SU-DHL-6 (cell line): ENCODE measurements at regions not wholly inside any gene's neighbourhood (a gene's known extent, or its start where the extent isn't known, plus 50 kb on each side); places are given as distances from the start of the nearest gene placed in this dataset.

Source experiments
- H2AFZ ChIP-seq: fragments of 200-600 bp; sonication (generic); 2 replicates; pipeline ENCODE4 v1.6.1; 2014; ENCODE audit warnings: low read depth, mild to moderate bottlenecking, moderate library complexity, mixed read lengths, antibody characterized with exemption, low read length; ENCODE audit not compliant: severe bottlenecking
- H3F3A ChIP-seq: fragments of 200-600 bp; shearing (Covaris generic); 2 replicates; pipeline ENCODE4 v1.6.0; 2016; ENCODE audit warnings: antibody characterized with exemption, mild to moderate bottlenecking; ENCODE audit not compliant: insufficient read depth
- H3K27ac ChIP-seq: fragments of 200-600 bp; sonication (generic); 2 replicates; pipeline ENCODE4 v1.5.1; 2016; ENCODE audit warnings: low read depth, mild to moderate bottlenecking, low read length, moderate library complexity, mixed read lengths
- H3K27me3 ChIP-seq: fragments of 200-600 bp; sonication (generic), shearing (Covaris generic); 2 replicates; pipeline ENCODE4 v1.6.0; 2014; ENCODE audit warnings: mild to moderate bottlenecking, low read length
- H3K36me3 ChIP-seq: fragments of 200-600 bp; sonication (generic); 2 replicates; pipeline ENCODE4 v1.6.1; 2014; ENCODE audit warnings: mild to moderate bottlenecking, low read length, mixed read lengths
- H3K4me2 ChIP-seq: fragments of 300-600, 200-600 bp; shearing (Covaris generic), sonication (generic); 2 replicates; pipeline ENCODE4 v1.6.0; 2014; ENCODE audit warnings: low read length, low read depth, mild to moderate bottlenecking; ENCODE audit not compliant: poor library complexity, severe bottlenecking
- H3K4me3 ChIP-seq: fragments of 200-600 bp; sonication (generic); 2 replicates; pipeline ENCODE4 v1.5.1; 2014; ENCODE audit warnings: antibody characterized with exemption, low read length, mild to moderate bottlenecking, mixed read lengths; ENCODE audit not compliant: insufficient read depth, poor library complexity, severe bottlenecking
- H3K79me2 ChIP-seq: fragments of 200-600 bp; sonication (generic); 2 replicates; pipeline ENCODE4 v1.6.1; 2014; ENCODE audit warnings: mild to moderate bottlenecking, low read length, moderate library complexity; ENCODE audit not compliant: insufficient read depth
- H3K9ac ChIP-seq: fragments of 200-600 bp; sonication (generic); 2 replicates; pipeline ENCODE4 v1.7.0; 2014; ENCODE audit warnings: mild to moderate bottlenecking, low read length
- H3K9me2 ChIP-seq: fragments of 200-600 bp; sonication (generic); replicated peaks from 2 replicates; pipeline ENCODE4 v1.6.1; 2014; ENCODE audit warnings: low read length; ENCODE audit not compliant: insufficient read depth
- H3K9me3 ChIP-seq: fragments of 200-600 bp; sonication (generic); 2 replicates; pipeline ENCODE4 v1.6.1; 2014; ENCODE audit warnings: low read length, mixed read lengths; ENCODE audit not compliant: insufficient read depth
- H4K20me1 ChIP-seq: fragments of 200-600 bp; sonication (generic); 2 replicates; pipeline ENCODE4 v1.6.1; 2014; ENCODE audit warnings: low read depth, mild to moderate bottlenecking, antibody characterized with exemption, low read length, moderate library complexity, mixed read lengths
- CTCF ChIP-seq: fragments of 200-600 bp; sonication (generic); IDR thresholded peaks from one replicate; pipeline ENCODE4 v1.5.1; 2017; ENCODE audit warnings: antibody characterized with exemption, mild to moderate bottlenecking, low read length, moderate library complexity; ENCODE audit not compliant: insufficient read depth, poor library complexity, severe bottlenecking
- EZH2phosphoT487 ChIP-seq: fragments of 200-600 bp; sonication (generic), shearing (Covaris generic); conservative IDR thresholded peaks from 2 replicates; pipeline ENCODE4 v1.6.1; 2018; ENCODE audit warnings: mild to moderate bottlenecking, antibody characterized with exemption, low read length, moderate library complexity, mixed read lengths

- no peaks in the 10 kb centered on the region for H3F3A ChIP-seq
- H3K27me3 ChIP-seq, result no peaks in the 10 kb centered on the region
- TF ChIP-seq EZH2phosphoT487 (no peak), CTCF (no peak)
- no peak overlapping the region for H3K9ac ChIP-seq
- no peaks in the 10 kb centered on the region for H3K79me2 ChIP-seq
- H3K36me3 ChIP-seq, result no peaks in the 10 kb centered on the region
- no peak overlapping the region for H2AFZ ChIP-seq
- no peak overlapping the region for H3K4me3 ChIP-seq
- H3K27ac ChIP-seq, result no peak overlapping the region
- H3K9me2 ChIP-seq, result no peaks in the 10 kb centered on the region; the same call in 1 of the 2 replicates
- H3K9me3 ChIP-seq, result no peaks in the 10 kb centered on the region
- no peak overlapping the region for H3K4me2 ChIP-seq
- no peaks in the 10 kb centered on the region for H4K20me1 ChIP-seq
Observed at GRCh38 chr5:12825163-12825562, 920.9 kb upstream of the CTNND2 start.

GRCh38 chr5:12805165-12805698 is 901.0 kb upstream of the CTNND2 start:
- H3K9me3 ChIP-seq, result no peaks in the 10 kb centered on the region
- TF ChIP-seq EZH2phosphoT487, result no peak
- TF ChIP-seq CTCF, result no peak
- H3K4me3 ChIP-seq, result no peak overlapping the region
- H3K4me2 ChIP-seq, result no peak overlapping the region
- no peak overlapping the region for H3K9ac ChIP-seq
- no peaks in the 10 kb centered on the region for H3K79me2 ChIP-seq
- H3K9me2 ChIP-seq, result no peaks in the 10 kb centered on the region
- H2AFZ ChIP-seq, result no peak overlapping the region
- H3K27ac ChIP-seq, result no peak overlapping the region
- no peaks in the 10 kb centered on the region for H4K20me1 ChIP-seq
- H3F3A ChIP-seq, result no peaks in the 10 kb centered on the region
- no peaks in the 10 kb centered on the region for H3K27me3 ChIP-seq
- no peaks in the 10 kb centered on the region for H3K36me3 ChIP-seq

- Histone ChIP-seq H3K79me2 (no peaks in the 10 kb centered on the region), H2AFZ (no peak overlapping the region), H3K36me3 (no peaks in the 10 kb centered on the region), H4K20me1 (no peaks in the 10 kb centered on the region), H3F3A (no peaks in the 10 kb centered on the region), H3K4me2 (no peak overlapping the region), H3K9me3 (no peaks in the 10 kb centered on the region), H3K27me3 (no peaks in the 10 kb centered on the region), H3K9ac (no peak overlapping the region), H3K27ac (no peak overlapping the region), H3K4me3 (no peak overlapping the region), H3K9me2 (no peaks in the 10 kb centered on the region)
- TF ChIP-seq EZH2phosphoT487, result no peak
- no peak for TF ChIP-seq CTCF
Observed at GRCh38 chr5:12799165-12799564, 894.9 kb upstream of the CTNND2 start.
